ENCODE measurements at regions not wholly inside any gene's neighbourhood (a gene's known extent, or its start where the extent isn't known, plus 50 kb on each side); places are given as distances from the start of the nearest gene placed in this dataset.
A peak's percentile ranks its signal among the peaks of the same experiment; 100 is the strongest.

GRCh38 chr11:92384358-92384757 is 159.7 kb downstream of the FAT3 start:
- no peak for DNase-seq (ENCODE audit: low spot score)

- no peak for DNase-seq (ENCODE audit: low spot score)
These were observed 160.2 kb downstream of the FAT3 start for GRCh38 chr11:92384802-92385201.

- no peak for DNase-seq (ENCODE audit: low spot score)
These were observed 162.0 kb downstream of the FAT3 start for GRCh38 chr11:92386577-92386976.

GRCh38 chr11:92387859-92388258 is 163.2 kb downstream of the FAT3 start:
- DNase-seq (ENCODE audit: low spot score): no peak

GRCh38 chr11:92388380-92388779 is 163.8 kb downstream of the FAT3 start:
- DNase-seq (ENCODE audit: low spot score): no peak

- DNase-seq (ENCODE audit: low spot score): no peak
These were observed 166.2 kb downstream of the FAT3 start for GRCh38 chr11:92390783-92391182.

- no peak for DNase-seq (ENCODE audit: low spot score)
These were observed 166.7 kb downstream of the FAT3 start for GRCh38 chr11:92391364-92391763.

- no peak for DNase-seq (ENCODE audit: low spot score)
These were observed 167.2 kb downstream of the FAT3 start for GRCh38 chr11:92391808-92392207.

GRCh38 chr11:92393218-92393617 is 168.6 kb downstream of the FAT3 start:
- no peak for DNase-seq (ENCODE audit: low spot score)

- no peak for DNase-seq (ENCODE audit: low spot score)
These were observed 171.5 kb downstream of the FAT3 start for GRCh38 chr11:92396133-92396532.

- DNase-seq (ENCODE audit: low spot score): no peak
These were observed 172.7 kb downstream of the FAT3 start for GRCh38 chr11:92397221-92397755.

- DNase-seq (ENCODE audit: low spot score): no peak
These were observed 175.1 kb downstream of the FAT3 start for GRCh38 chr11:92399705-92400104.

- no peak for DNase-seq (ENCODE audit: low spot score)
These were observed 176.9 kb downstream of the FAT3 start for GRCh38 chr11:92401520-92401919.

- DNase-seq (ENCODE audit: low spot score): no peak
These were observed 181.9 kb downstream of the FAT3 start for GRCh38 chr11:92406472-92406871.

- DNase-seq (ENCODE audit: low spot score): no peak
These were observed 184.7 kb downstream of the FAT3 start for GRCh38 chr11:92409355-92409754.

- DNase-seq (ENCODE audit: low spot score): no peak
These were observed 185.3 kb downstream of the FAT3 start for GRCh38 chr11:92409956-92410355.

GRCh38 chr11:92410526-92410925 is 185.9 kb downstream of the FAT3 start:
- DNase-seq (ENCODE audit: low spot score): no peak

GRCh38 chr11:92411431-92411830 is 186.8 kb downstream of the FAT3 start:
- peak; percentile 35 for DNase-seq (ENCODE audit: low spot score)

- DNase-seq (ENCODE audit: low spot score): no peak
These were observed 189.3 kb downstream of the FAT3 start for GRCh38 chr11:92413757-92414513.

GRCh38 chr11:92416971-92417725 is 192.5 kb downstream of the FAT3 start:
- DNase-seq (ENCODE audit: low spot score): no peak

- DNase-seq (ENCODE audit: low spot score): no peak
These were observed 198.8 kb downstream of the FAT3 start for GRCh38 chr11:92423115-92424034.

- no peak for DNase-seq (ENCODE audit: low spot score)
These were observed 199.7 kb downstream of the FAT3 start for GRCh38 chr11:92424281-92424680.
